GM18517 (cell line): ENCODE measurements at regions not wholly inside any gene's neighbourhood (a gene's known extent, or its start where the extent isn't known, plus 50 kb on each side); places are given as distances from the start of the nearest gene placed in this dataset.
"Not testable (repeated sequence)": the region's sequence is repeated elsewhere in the genome, so short reads cannot be mapped to it uniquely, and the experiment has no call there.

Source experiments
- ATAC-seq: cut with Tn5 transposase; IDR thresholded peaks from one replicate; pipeline ENCODE4 v1.9.1; 2021; ENCODE audit warnings: mild to moderate bottlenecking, moderate library complexity; ENCODE audit not compliant: unreplicated experiment

DNA sequence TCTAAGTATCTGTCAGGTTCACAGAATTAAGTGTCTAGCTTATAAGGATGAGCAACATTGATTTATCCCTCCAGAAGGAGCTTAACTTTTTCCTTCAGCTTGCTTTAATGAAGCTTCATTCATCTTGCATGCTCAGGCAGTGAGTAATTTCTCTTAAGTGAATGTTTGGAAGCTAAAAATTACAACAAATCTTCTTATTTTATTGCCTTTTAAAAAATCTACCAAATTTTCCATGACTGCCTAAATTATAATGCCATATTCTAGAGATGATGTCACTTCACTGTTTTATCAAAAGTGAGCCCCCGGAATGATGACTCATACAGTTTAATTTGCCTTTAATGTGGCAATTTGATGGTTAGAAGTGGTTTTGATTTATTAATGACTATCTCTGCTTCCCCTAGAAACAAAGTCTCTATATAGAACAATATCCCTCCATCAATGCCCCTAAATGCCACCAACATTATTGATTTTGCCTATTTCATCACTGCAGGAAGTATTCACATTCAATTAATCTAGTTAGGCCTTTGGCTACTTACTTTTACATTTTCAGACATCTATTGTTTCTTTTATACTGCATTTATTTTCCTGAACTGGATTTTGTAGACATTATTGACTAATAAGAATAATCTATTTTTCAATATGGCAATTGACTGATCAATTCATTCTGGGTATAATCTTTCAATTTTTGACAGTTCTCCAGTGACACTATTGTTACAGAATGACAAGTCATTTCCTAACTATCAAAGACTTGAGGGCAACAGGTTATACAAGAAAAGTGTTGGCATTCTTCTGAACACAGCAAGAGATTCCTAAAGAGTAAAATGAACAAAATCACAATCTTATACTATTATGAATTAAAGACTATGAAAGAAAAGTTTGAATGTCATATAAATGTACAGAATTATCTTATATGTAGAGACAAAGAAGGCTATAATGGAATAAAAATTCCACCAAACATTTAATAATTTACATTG is 139.3 kb upstream of the ODAD2 start:
- ATAC-seq: no peak

DNA sequence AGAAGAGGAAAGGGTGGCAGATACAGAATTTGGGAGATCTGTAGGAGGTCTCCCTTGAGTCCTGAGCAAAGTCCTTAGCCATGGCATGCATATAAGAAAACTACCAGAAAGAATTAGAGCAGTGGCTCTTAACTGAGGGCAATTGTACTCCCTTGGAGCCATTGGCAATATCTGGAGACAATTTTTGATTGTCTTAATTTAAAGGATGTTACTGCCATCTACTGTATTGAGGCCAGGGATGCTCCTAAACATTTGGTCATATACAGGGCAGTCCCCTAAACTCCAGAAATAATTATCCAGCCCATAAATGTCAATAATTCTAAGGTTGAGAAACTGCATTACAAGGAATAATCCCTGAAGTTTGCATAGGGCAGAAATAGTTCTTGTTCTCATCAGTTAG is 136.4 kb upstream of the ODAD2 start:
- no peak for ATAC-seq

GRCh38 chr10:28130267-28130666 is 131.4 kb upstream of the ODAD2 start:
- no peak for ATAC-seq

GRCh38 chr10:28127881-28128280 is 129.0 kb upstream of the ODAD2 start:
- ATAC-seq: no peak

GRCh38 chr10:28125701-28126100 is 126.8 kb upstream of the ODAD2 start:
- ATAC-seq: no peak

- no peak for ATAC-seq
Measured at GRCh38 chr10:28120795-28121194, 121.9 kb upstream of the ODAD2 start.

DNA sequence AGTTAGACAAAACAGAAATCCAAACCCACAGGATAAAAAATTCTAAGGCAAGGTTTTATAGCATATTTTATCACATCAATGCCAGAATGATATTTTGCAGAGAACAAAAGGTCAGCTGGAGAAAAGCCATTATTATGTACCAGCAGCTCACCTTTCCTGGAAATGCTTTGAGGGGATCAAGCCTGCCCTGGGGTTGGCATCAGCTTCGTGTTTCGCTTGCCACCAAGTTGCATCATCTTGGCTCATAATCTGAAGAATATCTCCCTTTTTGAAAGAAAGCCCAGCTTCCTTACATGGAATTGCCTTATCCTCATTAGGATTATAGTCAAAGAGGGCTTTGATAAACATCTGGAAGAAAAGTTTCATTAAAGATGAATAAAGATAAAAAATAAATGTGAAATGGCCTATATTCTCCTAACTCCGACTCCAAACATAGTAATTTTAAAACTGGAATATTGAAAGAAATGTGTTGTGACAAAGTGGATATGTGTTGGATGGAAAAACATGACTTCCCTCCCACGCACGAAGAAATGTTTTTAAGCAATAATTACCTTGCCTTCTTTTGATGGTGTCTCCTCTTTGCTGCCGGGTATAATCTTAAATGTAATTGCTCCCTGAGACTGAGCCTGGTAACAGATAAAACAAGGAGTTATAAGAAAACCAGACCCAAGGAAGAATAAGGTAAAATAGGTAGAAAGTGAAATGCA is 121.3 kb upstream of the ODAD2 start:
- no peak for ATAC-seq

GRCh38 chr10:28118985-28119628 is 120.2 kb upstream of the ODAD2 start:
- no peak for ATAC-seq

- no peak for ATAC-seq
Measured at GRCh38 chr10:28113202-28113601, 114.3 kb upstream of the ODAD2 start.

- ATAC-seq: no peak
Measured at GRCh38 chr10:28111712-28112111, 112.8 kb upstream of the ODAD2 start.

GRCh38 chr10:28105561-28105960 is 106.7 kb upstream of the ODAD2 start:
- no peak for ATAC-seq

- no peak for ATAC-seq
Measured at GRCh38 chr10:28097633-28098032, 98.8 kb upstream of the ODAD2 start.

GRCh38 chr10:28095791-28096378 is 97.0 kb upstream of the ODAD2 start:
- no peak for ATAC-seq

DNA sequence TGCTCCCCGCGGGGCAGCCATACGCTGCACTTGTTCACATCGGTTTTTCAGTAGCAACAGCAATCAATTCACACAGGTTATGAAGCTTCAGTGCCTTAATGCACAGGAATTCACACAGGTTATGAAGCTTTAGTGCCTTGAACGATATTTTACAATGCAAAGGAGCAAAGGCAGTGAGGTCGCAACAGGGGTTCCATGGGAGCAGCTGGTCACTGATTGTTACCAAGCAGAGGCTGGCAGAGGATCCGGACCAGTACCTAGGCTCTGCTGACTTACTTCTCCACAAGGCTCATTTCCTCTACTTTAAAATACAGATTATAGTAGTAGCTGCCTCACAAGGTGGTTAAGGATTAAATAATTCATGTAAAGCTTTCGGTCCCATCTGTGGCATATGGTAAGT is 95.2 kb upstream of the ODAD2 start:
- no peak for ATAC-seq

DNA sequence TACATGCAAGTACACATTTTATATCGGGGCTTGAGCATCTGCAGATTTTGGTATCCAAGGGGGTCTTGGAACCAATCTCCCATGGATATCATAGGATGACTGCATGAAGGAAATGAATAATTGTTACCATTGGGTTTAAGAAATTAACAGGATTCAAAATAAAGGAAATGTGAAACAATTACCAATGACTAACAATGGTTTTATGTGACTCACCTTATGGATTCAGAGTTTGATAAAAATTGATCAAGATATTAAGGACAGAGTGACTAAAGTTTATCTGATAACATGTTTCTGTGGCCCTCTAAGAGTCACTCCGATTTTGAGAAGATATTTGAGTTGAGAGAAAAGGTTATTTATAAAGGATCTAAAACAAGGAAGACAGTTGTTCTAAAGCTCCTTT is 93.0 kb upstream of the ODAD2 start:
- ATAC-seq: no peak

- ATAC-seq: no peak
Measured at GRCh38 chr10:28090506-28090905, 91.6 kb upstream of the ODAD2 start.

GRCh38 chr10:28089467-28089866 is 90.6 kb upstream of the ODAD2 start:
- ATAC-seq: no peak

DNA sequence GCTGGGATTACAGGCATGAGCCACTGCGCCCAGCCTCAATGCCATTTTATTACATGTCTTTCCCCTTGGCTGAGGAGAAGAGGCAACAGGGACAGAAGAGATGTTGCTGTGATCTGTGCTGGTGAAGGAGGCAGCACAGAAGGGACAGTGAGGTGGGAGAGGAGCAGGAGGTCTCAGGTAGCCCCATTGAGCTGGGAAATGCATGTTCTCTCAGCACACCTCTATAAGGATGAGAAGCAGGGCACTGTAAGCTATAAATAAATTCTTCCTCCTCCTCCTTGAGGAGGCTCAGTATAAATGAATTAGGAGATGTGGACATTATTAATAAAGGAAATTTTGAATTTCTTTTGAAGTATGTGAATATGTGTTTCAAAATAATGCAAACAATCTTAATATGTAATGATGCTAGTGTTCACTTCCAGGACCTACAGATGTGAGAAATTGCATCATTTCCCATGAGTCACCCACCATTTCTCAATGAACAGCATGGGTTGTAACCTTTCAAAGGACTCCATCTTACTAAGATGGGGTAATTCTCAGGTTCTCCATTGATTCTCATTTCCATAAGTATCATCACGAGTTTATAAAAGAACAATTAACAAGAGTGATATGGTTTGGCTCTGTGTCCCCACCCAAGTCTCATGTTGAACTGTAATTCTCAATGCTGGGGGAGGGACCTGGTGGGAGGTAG is 88.9 kb upstream of the ODAD2 start:
- ATAC-seq: no peak

GRCh38 chr10:28085760-28086159 is 86.9 kb upstream of the ODAD2 start:
- ATAC-seq: not testable (repeated sequence)

- ATAC-seq: no peak
Measured at GRCh38 chr10:28082885-28083284, 84.0 kb upstream of the ODAD2 start.

DNA sequence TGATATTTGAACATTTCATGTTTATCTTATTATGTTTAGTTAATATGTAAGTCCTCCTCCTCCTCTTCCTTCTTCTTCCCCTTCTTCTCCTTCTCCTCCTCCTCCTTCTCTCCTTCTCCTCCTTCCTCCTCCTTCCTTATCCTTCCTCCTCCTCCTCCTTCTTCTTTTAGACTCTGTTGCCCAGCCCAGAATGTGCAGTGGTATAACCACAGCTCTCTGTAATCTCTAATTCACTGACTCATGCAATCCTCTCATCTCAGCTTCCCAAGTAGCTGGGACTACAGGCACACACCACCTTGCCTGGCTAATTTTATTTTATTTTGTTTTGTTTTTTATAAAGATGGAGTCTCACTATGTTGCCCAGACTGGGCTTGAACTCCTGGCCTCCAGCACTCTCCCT is 83.4 kb upstream of the ODAD2 start:
- ATAC-seq: no peak
